HCT116 (cell line): ENCODE measurements at regions not wholly inside any gene's neighbourhood (a gene's known extent, or its start where the extent isn't known, plus 50 kb on each side); places are given as distances from the start of the nearest gene placed in this dataset.

Experiments
- ATAC-seq: fragments of 200-7000 bp; cut with Tn5 transposase; 2 replicates; pipeline ENCODE4 v1.9.1; 2020; ENCODE audit warnings: mild to moderate bottlenecking, moderate library complexity
- BruUV-seq: library from RNA; stranded (reverse); fragments of 400-500 nt; replicated peaks from 2 replicates; lab custom pipeline; 2021; lab: Mats Ljungman, UMichigan
- CTCF ChIA-PET: fragments of 300-600 bp; sonication (Branson Sonifier 250); formaldehyde crosslinking; loops from one replicate; lab custom pipeline; 2021; ENCODE audit warnings: antibody characterized with exemption; lab: Charles Lee
- POLR2A ChIA-PET: fragments of 300-600, 350-600 bp; sonication (Branson Sonifier 250); formaldehyde crosslinking; loops from one replicate; lab custom pipeline; 2021; ENCODE audit warnings: antibody characterized with exemption; lab: Charles Lee
- RAD21 ChIA-PET, 2 experiments: fragments of 300-600 bp; sonication (Branson Sonifier 250); formaldehyde crosslinking; loops; one replicate each; lab custom pipeline; 2023; ENCODE audit warnings: low total read pairs in 2 of 2; ENCODE audit not compliant: uncharacterized antibody in 2 of 2, unreplicated experiment in 2 of 2, low non-redundant PET in 1 of 2; lab: Charles Lee
- DNase-seq: peaks from one replicate; pipeline ENCODE4 v3.0.0-alpha.2; 2010; ENCODE audit warnings: low read depth, low spot score
- H2AFZ ChIP-seq: fragments of 200-600 bp; shearing (Covaris generic), sonication (generic); 2 replicates; pipeline ENCODE4 v1.6.1; 2017; ENCODE audit warnings: low read depth, mixed run types, mixed read lengths, antibody characterized with exemption, low read length; ENCODE audit not compliant: poor library complexity, severe bottlenecking
- H3K27ac ChIP-seq: 2 replicates; pipeline ENCODE4 v1.5.1; 2012; ENCODE audit warnings: low read depth, low read length
- H3K27me3 ChIP-seq: fragments of 200-600 bp; sonication (generic); 2 replicates; pipeline ENCODE4 v1.6.1; 2016; ENCODE audit warnings: mixed run types, low read length, mixed read lengths; ENCODE audit not compliant: insufficient read depth
- H3K36me3 ChIP-seq, 2 experiments: fragments of 200-500 bp in 1 of 2; fragments of 200-600 bp in 1 of 2; sonication (Bioruptor generic) in 1 of 2; sonication (generic) in 1 of 2; 2 replicates each; pipeline versions ENCODE4 v1.5.1 to v1.6.1; 2014 to 2016; ENCODE audit warnings: low read length in 2 of 2, inconsistent platforms in 1 of 2, mixed read lengths in 1 of 2, mixed run types in 1 of 2; ENCODE audit not compliant: insufficient read depth in 2 of 2, control insufficient read depth in 1 of 2
- H3K4me1 ChIP-seq, 2 experiments: fragments of 200-600 bp in 1 of 2; sonication (generic) in 1 of 2; 2 replicates each; pipeline versions ENCODE4 v1.5.1 to v1.6.1; 2012 to 2017; ENCODE audit warnings: low read length in 2 of 2, inconsistent platforms in 1 of 2, mild to moderate bottlenecking in 1 of 2, mixed read lengths in 1 of 2, mixed run types in 1 of 2, moderate library complexity in 1 of 2; ENCODE audit not compliant: insufficient read depth in 2 of 2, control insufficient read depth in 1 of 2
- H3K4me2 ChIP-seq: fragments of 200-600 bp; sonication (generic); 2 replicates; pipeline ENCODE4 v1.6.1; 2017; ENCODE audit warnings: mixed run types, low read length, mixed read lengths
- H3K4me3 ChIP-seq, 2 experiments: fragments of 200-600 bp in 1 of 2; sonication (generic) in 1 of 2; replicated peaks in 1 of 2; 2 replicates each; pipeline ENCODE4 v1.5.1; 2011 to 2016; ENCODE audit warnings: low read length in 2 of 2, control low read depth in 1 of 2, low read depth in 1 of 2, mild to moderate bottlenecking in 1 of 2, mixed read lengths in 1 of 2, mixed run types in 1 of 2
- H3K79me2 ChIP-seq: fragments of 200-600 bp; sonication (generic); 2 replicates; pipeline ENCODE4 v1.6.1; 2017; ENCODE audit warnings: mild to moderate bottlenecking, mixed run types, low read length, moderate library complexity, mixed read lengths; ENCODE audit not compliant: insufficient read depth
- H3K9ac ChIP-seq: fragments of 200-600 bp; sonication (generic); 2 replicates; pipeline ENCODE4 v1.6.1; 2016; ENCODE audit warnings: low read length, mixed read lengths
- H3K9me2 ChIP-seq: fragments of 200-600 bp; sonication (generic), shearing (Covaris generic); 2 replicates; pipeline ENCODE4 v1.6.1; 2017; ENCODE audit warnings: mixed run types, mild to moderate bottlenecking, moderate library complexity; ENCODE audit not compliant: insufficient read depth
- H3K9me3 ChIP-seq, 2 experiments: fragments of 200-500 bp in 1 of 2; fragments of 200-600 bp in 1 of 2; sonication (Bioruptor generic) in 1 of 2; sonication (generic) in 1 of 2; 2 replicates each; pipeline ENCODE4 v1.6.1; 2014 to 2017; ENCODE audit warnings: low read length in 2 of 2, mixed read lengths in 2 of 2, inconsistent platforms in 1 of 2, low read depth in 1 of 2, mild to moderate bottlenecking in 1 of 2, mixed run types in 1 of 2, moderate library complexity in 1 of 2; ENCODE audit not compliant: control insufficient read depth in 1 of 2, insufficient read depth in 1 of 2
- H4K20me1 ChIP-seq: fragments of 200-600 bp; sonication (generic), shearing (Covaris generic); 2 replicates; pipeline ENCODE4 v1.6.1; 2017; ENCODE audit warnings: mixed run types, mild to moderate bottlenecking, moderate library complexity; ENCODE audit not compliant: insufficient read depth
- EGR1 ChIP-seq: IDR thresholded peaks from 2 replicates; pipeline ENCODE4 v1.6.1; 2012; ENCODE audit warnings: low read depth
- POLR2A ChIP-seq: IDR thresholded peaks from 2 replicates; pipeline ENCODE4 v1.7.0; 2011; ENCODE audit warnings: borderline replicate concordance; ENCODE audit not compliant: insufficient read depth, insufficient read length; ENCODE audit errors: extremely low read depth
- RAD21 ChIP-seq: IDR thresholded peaks from 2 replicates; pipeline ENCODE4 v1.6.1; 2012; ENCODE audit warnings: low read depth, mild to moderate bottlenecking
- SRF ChIP-seq: IDR thresholded peaks from 2 replicates; pipeline ENCODE4 v1.6.1; 2012; ENCODE audit warnings: low read depth
- TCF7L2 ChIP-seq: IDR thresholded peaks from 2 replicates; pipeline ENCODE4 v1.7.0; 2011; ENCODE audit warnings: borderline replicate concordance, inconsistent platforms; ENCODE audit not compliant: insufficient read depth, insufficient read length; ENCODE audit errors: extremely low read depth
- ZFX ChIP-seq: fragments of 450-650 bp; IDR thresholded peaks from 2 replicates; pipeline ENCODE4 v1.6.1; 2017
- intact Hi-C: fragments of 100-400 bp; cut with micrococcal nuclease; formaldehyde crosslinking; loops from 2 replicates; pipeline ENCODE4 v1.10.0; 2022
- TF ChIP-seq, protein P1 (sequence below), 3 experiments: fragments of 200-600 bp in 1 of 3; sonication (generic) in 1 of 3; IDR thresholded peaks in 2 of 3; conservative IDR thresholded peaks in 1 of 3; 2 replicates each; pipeline ENCODE4 v1.5.1; 2012 to 2017; ENCODE audit warnings: low read depth in 2 of 3, low read length in 2 of 3, antibody characterized with exemption in 1 of 3, borderline replicate concordance in 1 of 3, control low read depth in 1 of 3, mild to moderate bottlenecking in 1 of 3, mixed read lengths in 1 of 3, mixed run types in 1 of 3, moderate library complexity in 1 of 3; ENCODE audit not compliant: insufficient read depth in 1 of 3

DNA sequence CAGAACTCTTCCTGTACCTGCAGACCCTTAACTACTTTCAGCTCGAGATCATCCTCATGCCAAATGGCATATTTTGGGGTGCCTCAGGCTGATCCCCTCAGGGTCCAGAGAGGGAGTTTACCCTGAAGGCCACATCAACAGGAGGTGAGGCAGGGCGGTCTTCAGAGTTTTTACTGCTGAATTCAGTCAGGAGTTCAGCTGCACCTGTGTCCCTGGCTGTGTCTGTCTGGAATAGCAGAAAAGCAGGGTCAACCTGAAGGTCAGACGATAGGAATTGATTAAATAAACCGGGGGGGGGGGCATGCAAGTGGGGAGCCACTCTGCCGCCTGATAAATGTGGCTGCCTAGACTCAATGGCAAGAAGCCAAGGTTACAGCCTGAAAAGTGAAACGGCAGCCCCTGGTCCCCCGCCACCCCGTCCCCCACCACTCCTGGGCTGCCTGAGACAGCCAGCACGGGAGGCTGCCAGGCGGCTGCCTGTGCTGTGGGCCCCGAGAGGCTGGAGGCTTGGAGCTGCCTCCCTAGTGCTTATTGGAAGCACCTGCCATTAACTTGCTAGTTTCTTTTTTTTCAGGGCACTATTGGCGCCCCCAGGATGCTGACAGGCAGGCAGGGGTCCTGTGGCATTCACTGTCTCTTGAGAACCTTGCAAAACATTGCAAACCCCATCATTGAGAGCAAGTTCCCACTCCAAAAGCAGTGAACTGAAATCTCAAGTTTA is 182.7 kb upstream of the PPP1R26 start:
- intact Hi-C loops, result no loop called here
- H3K79me2 ChIP-seq, result no peaks in the 10 kb centered on the region
- no peaks in the 10 kb centered on the region for H3K36me3 ChIP-seq
- ChIA-PET POLR2A (no interaction called here), CTCF (no interaction called here), RAD21 (no interaction called here)
- no peak for DNase-seq
- H3K27ac ChIP-seq, result no peak overlapping the region
- H4K20me1 ChIP-seq, result no peaks in the 10 kb centered on the region
- peaks cover 0 to 10% of the 10 kb centered on the region in 2 experiments; a peak in 3 of 4 replicates for H3K4me1 ChIP-seq
- no peaks in the 10 kb centered on the region for H3K9me3 ChIP-seq
- no peak overlapping the region for H3K9ac ChIP-seq
- no peak overlapping the region for H3K4me2 ChIP-seq
- ATAC-seq, result no peak
- H2AFZ ChIP-seq, result no peak overlapping the region
- H3K4me3 ChIP-seq, result no peak overlapping the region
- TF ChIP-seq RAD21 (no peak), ZFX (no peak), SRF (no peak), EGR1 (no peak), TCF7L2 (no peak), POLR2A (no peak)
- TF ChIP-seq, protein P1, sequence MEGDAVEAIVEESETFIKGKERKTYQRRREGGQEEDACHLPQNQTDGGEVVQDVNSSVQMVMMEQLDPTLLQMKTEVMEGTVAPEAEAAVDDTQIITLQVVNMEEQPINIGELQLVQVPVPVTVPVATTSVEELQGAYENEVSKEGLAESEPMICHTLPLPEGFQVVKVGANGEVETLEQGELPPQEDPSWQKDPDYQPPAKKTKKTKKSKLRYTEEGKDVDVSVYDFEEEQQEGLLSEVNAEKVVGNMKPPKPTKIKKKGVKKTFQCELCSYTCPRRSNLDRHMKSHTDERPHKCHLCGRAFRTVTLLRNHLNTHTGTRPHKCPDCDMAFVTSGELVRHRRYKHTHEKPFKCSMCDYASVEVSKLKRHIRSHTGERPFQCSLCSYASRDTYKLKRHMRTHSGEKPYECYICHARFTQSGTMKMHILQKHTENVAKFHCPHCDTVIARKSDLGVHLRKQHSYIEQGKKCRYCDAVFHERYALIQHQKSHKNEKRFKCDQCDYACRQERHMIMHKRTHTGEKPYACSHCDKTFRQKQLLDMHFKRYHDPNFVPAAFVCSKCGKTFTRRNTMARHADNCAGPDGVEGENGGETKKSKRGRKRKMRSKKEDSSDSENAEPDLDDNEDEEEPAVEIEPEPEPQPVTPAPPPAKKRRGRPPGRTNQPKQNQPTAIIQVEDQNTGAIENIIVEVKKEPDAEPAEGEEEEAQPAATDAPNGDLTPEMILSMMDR (IDR thresholded peaks at IDR 0.05 in 2 of 3, conservative IDR thresholded peaks at IDR 0.05 in 1 of 3; ENCODE audit: borderline replicate concordance in 1 of 3, insufficient read depth in 1 of 3, low read depth in 2 of 3, low read length in 2 of 3), result no peak
- H3K9me2 ChIP-seq, result no peaks in the 10 kb centered on the region
- BruUV-seq, result no TSS peak
- H3K27me3 ChIP-seq, result peaks cover 21% of the 10 kb centered on the region; the same call in 1 of the 2 replicates
